ENCODE measurements at regions not wholly inside any gene's neighbourhood (a gene's known extent, or its start where the extent isn't known, plus 50 kb on each side); places are given as distances from the start of the nearest gene placed in this dataset.

- no peak for TF ChIP-seq CTCF (IDR thresholded peaks at IDR 0.05; ENCODE audit: low read depth, low read length)
- no peak for TF ChIP-seq EZH2phosphoT487 (IDR thresholded peaks at IDR 0.05; ENCODE audit: low read depth)
Measured at GRCh38 chr2:164164602-164165001, 428.8 kb upstream of the FIGN start.
